Loucy (cell line): ENCODE measurements at regions not wholly inside any gene's neighbourhood (a gene's known extent, or its start where the extent isn't known, plus 50 kb on each side); places are given as distances from the start of the nearest gene placed in this dataset.

ENCODE experiments used
- H2AFZ ChIP-seq: fragments of 200-600 bp; sonication (generic); 2 replicates; pipeline ENCODE4 v1.6.0; 2016; ENCODE audit warnings: antibody characterized with exemption, mild to moderate bottlenecking, low read length, moderate library complexity
- H3F3A ChIP-seq: fragments of 200-600 bp; 2 replicates; pipeline ENCODE4 v1.6.0; 2016; ENCODE audit warnings: antibody characterized with exemption, low read depth, mild to moderate bottlenecking
- H3K27me3 ChIP-seq: fragments of 200-600 bp; sonication (generic); 2 replicates; pipeline ENCODE4 v1.6.1; 2014; ENCODE audit warnings: low read length, mild to moderate bottlenecking; ENCODE audit not compliant: insufficient read depth, poor library complexity, severe bottlenecking
- H3K36me3 ChIP-seq: fragments of 200-600 bp; sonication (generic); 2 replicates; pipeline ENCODE4 v1.6.1; 2016; ENCODE audit warnings: low read length; ENCODE audit not compliant: insufficient read depth
- H3K4me1 ChIP-seq: fragments of 200-600 bp; sonication (generic); 2 replicates; pipeline ENCODE4 v1.5.1; 2014; ENCODE audit warnings: low read length, mild to moderate bottlenecking; ENCODE audit not compliant: insufficient read depth, poor library complexity, severe bottlenecking
- H3K4me2 ChIP-seq: fragments of 200-600 bp; sonication (generic); 2 replicates; pipeline ENCODE4 v1.6.0; 2014; ENCODE audit warnings: antibody characterized with exemption, low read length, low read depth, mild to moderate bottlenecking; ENCODE audit not compliant: poor library complexity, severe bottlenecking
- H3K4me3 ChIP-seq: fragments of 200-600 bp; sonication (generic); 2 replicates; pipeline ENCODE4 v1.5.1; 2014; ENCODE audit warnings: low read length, mild to moderate bottlenecking, mixed read lengths; ENCODE audit not compliant: poor library complexity, severe bottlenecking
- H3K79me2 ChIP-seq: fragments of 200-600 bp; sonication (generic); 2 replicates; pipeline ENCODE4 v1.6.1; 2014; ENCODE audit warnings: low read length; ENCODE audit not compliant: insufficient read depth
- H3K9ac ChIP-seq: fragments of 200-600 bp; sonication (generic); 2 replicates; pipeline ENCODE4 v1.6.0; 2014; ENCODE audit warnings: mild to moderate bottlenecking, low read depth, low read length, moderate library complexity; ENCODE audit not compliant: poor library complexity, severe bottlenecking
- H3K9me2 ChIP-seq: fragments of 200-600 bp; sonication (generic); replicated peaks from 2 replicates; pipeline ENCODE4 v1.6.1; 2016; ENCODE audit warnings: low read depth, low read length, mixed read lengths
- H3K9me3 ChIP-seq: fragments of 200-600 bp; sonication (generic); 2 replicates; pipeline ENCODE4 v1.6.1; 2014; ENCODE audit warnings: mild to moderate bottlenecking, antibody characterized with exemption, low read length, low read depth; ENCODE audit not compliant: insufficient read depth
- H4K20me1 ChIP-seq: fragments of 200-600 bp; sonication (generic); 2 replicates; pipeline ENCODE4 v1.6.0; 2014; ENCODE audit warnings: antibody characterized with exemption, low read length, mild to moderate bottlenecking; ENCODE audit not compliant: insufficient read depth, poor library complexity, severe bottlenecking
- CTCF ChIP-seq: fragments of 200-600 bp; sonication (generic); conservative IDR thresholded peaks from 2 replicates; pipeline ENCODE4 v1.5.1; 2014; ENCODE audit warnings: mild to moderate bottlenecking, antibody characterized with exemption, low read length
- EZH2phosphoT487 ChIP-seq: fragments of 200-600 bp; IDR thresholded peaks from 2 replicates; pipeline ENCODE4 v1.6.1; 2018; ENCODE audit warnings: antibody characterized with exemption, mild to moderate bottlenecking, moderate library complexity, borderline replicate concordance

- TF ChIP-seq EZH2phosphoT487, result no peak
- TF ChIP-seq CTCF, result no peak
- H2AFZ ChIP-seq, result no peak overlapping the region
- no peaks in the 10 kb centered on the region for H3K9me3 ChIP-seq
- H3K36me3 ChIP-seq, result no peaks in the 10 kb centered on the region
- no peak overlapping the region for H3K4me2 ChIP-seq
- H3K4me1 ChIP-seq, result no peaks in the 10 kb centered on the region
- no peaks in the 10 kb centered on the region for H3K9me2 ChIP-seq
- no peaks in the 10 kb centered on the region for H4K20me1 ChIP-seq
- no peak overlapping the region for H3K4me3 ChIP-seq
- no peak overlapping the region for H3K9ac ChIP-seq
- no peaks in the 10 kb centered on the region for H3F3A ChIP-seq
- H3K79me2 ChIP-seq, result no peaks in the 10 kb centered on the region
- no peaks in the 10 kb centered on the region for H3K27me3 ChIP-seq
Measured at GRCh38 chr18:54013452-54013851, 211.0 kb downstream of the MBD2 start.

DNA sequence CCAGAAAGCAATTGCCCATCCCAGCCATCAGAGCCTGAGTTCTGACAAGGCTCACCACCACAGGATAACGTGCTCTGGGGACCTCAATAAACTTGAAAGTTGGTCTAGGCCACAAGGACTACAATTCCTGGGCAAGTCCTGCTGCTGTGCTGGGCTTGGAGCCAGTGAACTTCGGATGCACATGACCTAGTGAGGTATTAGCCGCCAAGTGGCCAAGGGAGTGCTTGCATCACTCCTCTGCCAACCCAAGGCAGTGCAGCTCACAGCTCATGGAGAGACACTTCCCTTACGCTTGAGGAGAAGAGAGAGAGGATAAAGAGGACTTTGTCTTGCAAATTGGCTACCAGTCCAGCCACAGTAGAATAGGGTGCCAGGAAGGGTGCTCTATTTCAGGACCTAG is 219.6 kb downstream of the MBD2 start:
- Histone ChIP-seq H3K79me2 (no peaks in the 10 kb centered on the region), H3K9me3 (no peaks in the 10 kb centered on the region), H3K9ac (no peak overlapping the region), H3K4me2 (no peak overlapping the region), H3K4me1 (no peaks in the 10 kb centered on the region), H3K36me3 (no peaks in the 10 kb centered on the region), H3K9me2 (no peaks in the 10 kb centered on the region), H3K4me3 (no peak overlapping the region), H2AFZ (no peak overlapping the region), H3K27me3 (no peaks in the 10 kb centered on the region), H4K20me1 (no peaks in the 10 kb centered on the region), H3F3A (no peaks in the 10 kb centered on the region)
- TF ChIP-seq CTCF, result no peak

- Histone ChIP-seq H2AFZ (no peak overlapping the region), H3K36me3 (no peaks in the 10 kb centered on the region), H3K9ac (no peak overlapping the region), H4K20me1 (no peaks in the 10 kb centered on the region), H3K4me3 (no peak overlapping the region), H3K9me2 (no peaks in the 10 kb centered on the region), H3K4me2 (no peak overlapping the region), H3F3A (no peaks in the 10 kb centered on the region), H3K27me3 (no peaks in the 10 kb centered on the region), H3K4me1 (no peaks in the 10 kb centered on the region), H3K9me3 (no peaks in the 10 kb centered on the region), H3K79me2 (no peaks in the 10 kb centered on the region)
- TF ChIP-seq CTCF (no peak), EZH2phosphoT487 (no peak)
Measured at GRCh38 chr18:54003195-54003594, 221.3 kb downstream of the MBD2 start.
